Esophagus mucosa (tissue), 1 donor: ENCODE measurements at regions not wholly inside any gene's neighbourhood (a gene's known extent, or its start where the extent isn't known, plus 50 kb on each side); places are given as distances from the start of the nearest gene placed in this dataset.

Source experiments
- ATAC-seq: fragments of 200-7000 bp; cut with Tn5 transposase; one replicate; pipeline ENCODE4 v1.9.1; 2020
- donor health status: DM: yes; HTN: yes; CAD: no.

DNA sequence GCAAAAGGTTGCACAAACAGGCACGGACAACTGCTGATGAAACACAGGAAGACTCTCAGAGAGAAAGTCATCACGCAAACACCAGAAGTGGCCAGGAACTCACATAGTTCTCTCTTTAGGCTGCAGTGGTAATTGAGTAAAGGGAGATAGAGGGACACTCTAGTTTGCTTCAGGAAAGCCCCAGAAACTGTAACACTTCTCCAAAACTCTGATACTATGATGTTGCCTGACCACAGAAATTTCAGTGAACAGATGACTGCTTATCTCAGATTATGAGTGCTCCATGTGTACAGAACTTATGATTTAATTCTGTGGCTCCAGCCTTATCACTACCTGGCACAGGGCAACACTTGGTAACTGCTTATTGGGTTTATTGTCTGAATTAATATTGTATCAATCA is 311.5 kb upstream of the GYPC start:
- no peak for ATAC-seq

DNA sequence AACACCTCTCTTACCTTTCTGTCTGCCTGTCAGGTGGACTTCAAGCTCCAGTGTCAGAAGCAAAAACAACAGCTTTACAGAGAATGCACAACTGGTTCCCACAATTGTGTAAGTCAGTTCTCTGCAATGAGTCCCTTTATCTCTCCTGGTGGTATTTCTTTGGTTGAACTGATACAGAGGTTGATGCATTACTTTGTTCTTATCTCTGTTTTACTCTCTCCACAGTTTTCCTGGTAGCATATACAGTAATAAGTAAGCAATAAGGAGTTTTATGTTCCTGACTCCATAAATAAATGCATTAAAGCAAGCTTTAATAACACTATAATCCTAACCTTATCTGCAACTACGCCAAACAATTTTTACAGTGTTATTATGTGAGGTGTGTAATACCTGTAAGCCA is 310.3 kb upstream of the GYPC start:
- no peak for ATAC-seq

DNA sequence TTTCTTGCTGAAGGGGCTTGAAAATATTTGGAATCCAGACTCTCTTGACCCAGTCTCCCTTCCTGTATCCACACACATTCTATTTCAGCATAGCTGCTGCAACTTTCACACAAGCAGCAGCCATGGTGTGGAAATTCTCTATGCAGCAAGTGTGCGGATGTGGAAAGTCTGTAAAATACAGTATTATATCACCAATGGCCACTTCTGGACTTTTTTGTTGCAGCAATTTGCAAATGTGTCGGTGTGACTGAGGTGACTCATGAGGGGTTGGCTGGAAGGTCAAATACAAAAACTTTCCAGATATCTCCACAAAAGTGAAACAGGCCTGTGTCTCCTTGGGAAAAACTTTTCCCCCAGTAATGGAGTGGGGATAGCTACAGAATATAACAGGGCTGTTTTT is 299.3 kb upstream of the GYPC start:
- no peak for ATAC-seq

DNA sequence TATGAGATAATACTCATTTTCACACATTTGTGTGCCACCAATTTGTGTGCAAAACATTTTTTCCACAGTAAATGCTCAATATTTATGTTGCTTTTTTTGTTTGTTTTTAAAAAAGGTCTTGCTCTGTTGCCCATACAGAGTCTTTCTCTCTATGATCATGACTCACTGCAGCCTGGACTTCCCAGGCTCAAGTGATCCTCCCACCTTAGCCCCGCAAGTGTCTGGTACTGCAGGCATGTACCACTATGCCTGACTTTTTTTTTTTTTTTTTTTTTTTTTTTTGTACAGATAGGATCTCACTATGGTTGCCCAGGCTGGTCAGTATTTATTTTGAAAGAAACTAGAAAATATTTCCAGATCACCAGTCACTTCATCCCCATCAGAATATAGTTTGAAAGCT is 297.8 kb upstream of the GYPC start:
- no peak for ATAC-seq

DNA sequence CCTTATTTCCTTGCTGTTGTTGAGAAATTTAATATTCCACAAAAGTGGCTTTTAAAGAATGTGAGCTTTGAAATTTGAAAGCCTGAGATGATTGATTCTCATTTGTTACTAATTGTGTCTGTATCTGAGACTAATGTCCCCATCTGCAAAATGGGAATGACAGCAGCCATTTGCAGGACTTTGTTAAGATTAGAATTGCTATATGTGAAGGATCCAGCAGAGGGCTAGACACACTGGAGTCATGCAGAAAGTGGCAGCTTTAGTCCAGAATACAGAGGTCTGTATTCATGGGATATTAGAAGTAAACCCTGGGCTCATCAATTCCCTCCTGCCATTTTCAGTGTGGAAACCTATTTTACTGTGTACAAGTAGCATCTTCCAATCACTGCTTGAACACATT is 296.5 kb upstream of the GYPC start:
- ATAC-seq, result no peak

DNA sequence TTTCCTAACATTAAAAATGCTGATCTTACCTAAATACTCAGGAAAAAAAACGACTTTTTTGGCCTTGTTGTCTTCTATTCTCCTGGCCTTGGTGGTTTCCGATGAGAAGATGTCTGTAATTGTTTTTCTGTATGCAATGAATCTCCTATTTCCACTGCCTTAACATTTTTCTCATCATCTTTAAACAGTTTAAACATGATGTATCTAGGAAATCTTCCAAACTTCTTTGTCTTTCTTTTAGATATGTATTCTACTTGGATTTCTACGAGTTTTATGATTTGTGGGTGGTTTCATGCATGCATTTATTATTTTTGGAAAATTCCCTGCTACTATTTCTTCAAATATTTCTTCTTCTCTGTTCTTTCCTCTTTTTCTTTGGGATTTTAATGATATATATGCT is 288.6 kb upstream of the GYPC start:
- ATAC-seq, result no peak

DNA sequence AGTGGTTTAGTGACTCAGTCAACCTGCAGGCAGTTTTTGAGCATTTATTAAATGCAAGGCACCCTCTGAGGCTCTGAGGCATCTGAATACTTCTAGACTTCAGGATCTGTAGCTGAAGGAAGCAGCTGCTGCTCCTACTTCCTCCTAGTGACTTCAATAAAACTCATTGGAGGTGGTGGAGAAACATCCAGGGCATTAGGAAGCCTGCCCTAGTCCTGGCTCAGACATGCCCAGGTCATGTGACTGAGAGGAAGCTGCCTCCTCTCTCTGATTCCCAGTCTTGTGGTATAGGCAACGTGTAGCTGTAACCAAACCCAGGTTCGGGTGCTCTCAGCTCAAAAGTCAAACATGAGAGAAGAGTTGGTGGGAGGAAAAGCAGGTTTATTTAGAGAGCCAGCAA is 287.2 kb upstream of the GYPC start:
- no peak for ATAC-seq

DNA sequence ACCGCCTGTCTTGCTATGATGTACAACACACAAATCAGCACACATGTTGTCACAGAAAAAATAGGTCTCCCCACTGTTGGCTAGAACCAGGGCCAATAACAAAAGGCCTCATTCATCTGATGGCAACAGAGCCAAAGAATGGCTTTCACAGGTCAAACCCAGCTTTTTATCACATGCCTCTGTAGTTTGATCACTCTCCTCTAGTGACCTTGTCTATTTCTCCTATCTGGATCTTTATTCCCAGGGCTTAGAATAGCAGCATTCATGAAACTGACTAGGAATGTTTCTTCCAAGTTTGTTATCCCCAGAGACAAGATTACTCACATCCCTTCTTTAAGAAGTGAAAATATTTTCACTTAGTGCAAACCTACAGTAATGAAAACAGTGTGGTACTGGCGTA is 285.8 kb upstream of the GYPC start:
- no peak for ATAC-seq

DNA sequence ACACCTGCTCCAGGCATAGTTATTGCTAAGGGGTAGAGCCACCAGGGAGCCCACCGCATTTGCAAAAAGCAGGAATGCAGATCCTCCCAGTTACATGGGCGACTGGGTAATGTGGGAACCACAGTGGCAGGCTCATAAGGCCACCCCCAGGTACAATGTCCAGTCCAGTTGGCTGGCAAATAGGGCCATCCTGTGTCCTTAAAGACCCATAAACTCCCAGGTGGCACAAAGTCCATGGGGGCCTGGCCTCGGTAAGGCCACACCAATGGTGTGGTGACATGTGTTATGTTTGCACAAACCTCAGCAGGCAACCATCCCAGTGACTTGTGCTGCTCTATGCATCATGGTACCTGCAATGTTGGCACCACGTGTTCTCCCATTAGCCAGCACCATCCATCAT is 283.6 kb upstream of the GYPC start:
- ATAC-seq, result no peak

DNA sequence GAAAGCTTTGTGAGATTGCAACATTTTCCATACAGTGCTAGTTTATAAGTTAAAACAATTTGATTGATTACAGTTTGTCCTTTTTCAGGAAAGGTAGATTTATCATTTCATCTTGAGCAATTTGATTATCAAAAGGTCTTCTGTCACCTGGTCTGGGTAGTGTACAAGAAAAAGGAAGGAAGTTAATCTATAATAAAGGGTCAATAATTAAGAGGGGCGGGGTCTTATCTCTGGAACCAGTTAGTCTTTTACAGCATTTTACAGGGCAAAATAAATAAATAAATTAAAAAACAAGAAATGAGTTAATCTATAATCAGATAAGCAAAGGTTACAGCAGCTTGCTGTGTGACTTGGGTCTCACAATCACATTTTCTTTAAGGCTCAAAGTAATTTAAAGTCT is 277.8 kb upstream of the GYPC start:
- ATAC-seq, result no peak

DNA sequence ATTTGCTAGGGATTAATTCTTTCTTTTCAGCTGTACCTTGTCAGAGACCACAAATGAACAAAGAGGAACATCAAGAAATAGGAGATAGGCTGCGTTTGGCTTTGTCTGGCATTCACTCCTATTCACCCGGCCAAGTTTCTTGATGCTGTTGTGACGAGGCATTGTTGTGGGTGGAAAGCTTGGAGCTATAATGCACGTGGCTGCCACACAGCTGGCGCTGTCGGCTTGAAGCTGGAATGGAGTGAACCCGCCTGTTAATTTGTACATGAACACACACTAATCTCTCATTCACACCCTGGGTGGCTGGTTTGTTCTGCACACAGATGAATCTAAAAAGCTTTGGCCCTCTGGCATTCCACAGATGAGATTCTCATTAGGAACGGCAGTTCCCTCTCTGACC is 274.9 kb upstream of the GYPC start:
- no peak for ATAC-seq

DNA sequence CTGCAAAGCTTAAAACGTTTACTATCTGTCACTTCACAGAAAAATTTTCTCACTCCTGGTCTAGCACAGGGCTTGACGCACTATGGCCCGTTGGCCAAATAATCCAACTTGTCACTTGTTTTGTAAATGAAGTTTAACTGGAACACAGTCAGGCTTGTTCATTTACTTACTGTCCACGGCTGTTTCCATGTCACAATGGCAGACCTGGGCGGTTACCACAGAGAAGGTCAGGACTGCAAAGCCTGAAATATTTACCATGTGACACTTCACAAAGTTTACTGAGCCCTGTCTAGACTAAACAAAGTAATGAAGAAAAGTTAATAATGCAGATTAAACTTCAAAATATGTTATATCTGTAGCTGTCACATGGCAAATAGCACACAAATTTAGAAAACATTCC is 273.0 kb upstream of the GYPC start:
- no peak for ATAC-seq

DNA sequence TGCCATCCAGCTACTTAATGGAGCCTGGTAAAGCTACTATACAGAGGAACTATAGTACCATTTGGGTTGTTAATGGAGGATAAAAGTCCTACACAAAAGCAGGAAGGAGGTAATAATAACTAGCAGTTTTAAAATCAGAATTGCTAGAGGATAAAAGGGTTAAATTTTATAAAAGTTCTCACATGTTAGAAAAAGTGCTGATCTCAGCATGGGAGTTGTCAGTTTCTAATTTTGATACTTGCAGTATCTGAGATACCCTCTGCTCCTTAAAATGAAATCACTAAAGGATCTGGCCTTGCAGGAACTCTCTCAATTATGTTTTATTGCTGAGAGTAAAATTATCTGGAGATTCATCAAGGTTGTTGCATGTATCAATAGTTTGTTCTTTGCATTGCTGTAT is 272.2 kb upstream of the GYPC start:
- no peak for ATAC-seq

DNA sequence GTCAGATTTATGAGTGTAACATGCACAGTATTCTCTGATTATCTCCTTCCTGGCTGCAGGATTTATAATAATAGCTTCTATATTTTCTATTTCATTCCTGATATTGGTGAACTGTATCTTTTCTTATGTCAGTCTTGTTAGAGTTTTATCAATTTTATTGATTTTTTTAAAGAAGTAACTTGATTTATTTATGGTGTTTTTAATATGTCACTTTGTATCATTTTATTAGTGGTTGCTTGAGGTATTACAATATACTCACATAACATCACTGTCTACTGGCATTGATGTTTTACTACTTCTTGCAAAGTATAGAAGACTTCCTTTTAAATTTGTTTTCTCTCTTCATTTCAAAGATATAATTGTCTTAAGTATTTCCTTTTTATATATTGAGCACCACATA is 270.5 kb upstream of the GYPC start:
- no peak for ATAC-seq

DNA sequence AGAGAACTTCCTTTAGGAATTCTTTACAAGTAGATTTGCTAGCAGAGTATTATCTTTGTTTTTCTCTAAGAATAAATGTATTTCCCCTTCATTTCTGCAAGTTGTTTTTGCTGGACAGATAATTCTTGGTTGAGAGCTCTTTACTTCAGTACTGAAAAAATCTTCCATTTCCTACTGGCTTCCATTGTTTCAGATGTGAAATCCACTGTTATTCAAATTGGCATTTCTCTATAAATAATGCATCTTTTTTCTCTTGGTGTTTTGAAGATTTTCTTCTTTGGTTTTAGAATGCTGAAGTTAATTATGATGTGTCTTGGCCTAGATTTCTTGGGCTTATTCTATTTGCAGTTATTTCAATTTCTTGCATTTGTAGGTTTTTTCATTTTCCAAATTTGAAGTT is 270.0 kb upstream of the GYPC start:
- ATAC-seq, result no peak

DNA sequence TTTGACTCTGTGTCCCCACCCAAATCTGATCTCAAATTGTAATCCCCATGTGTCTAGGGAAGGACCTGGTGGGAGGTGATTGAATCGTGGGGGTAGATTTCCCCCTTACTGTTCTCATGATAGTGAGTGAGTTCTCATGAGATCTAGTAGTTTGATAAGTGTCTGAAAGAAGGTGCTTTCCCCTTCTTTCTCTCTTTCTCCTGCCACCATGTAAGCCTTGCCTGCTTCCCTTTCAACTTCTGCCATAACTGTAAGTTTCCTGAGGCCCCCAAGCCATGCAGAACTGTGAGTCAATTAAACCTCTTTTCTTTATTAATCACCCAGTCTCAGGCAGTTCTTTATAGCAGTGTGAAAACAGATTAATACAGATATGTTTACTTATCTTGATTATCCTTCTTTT is 266.5 kb upstream of the GYPC start:
- ATAC-seq, result no peak

DNA sequence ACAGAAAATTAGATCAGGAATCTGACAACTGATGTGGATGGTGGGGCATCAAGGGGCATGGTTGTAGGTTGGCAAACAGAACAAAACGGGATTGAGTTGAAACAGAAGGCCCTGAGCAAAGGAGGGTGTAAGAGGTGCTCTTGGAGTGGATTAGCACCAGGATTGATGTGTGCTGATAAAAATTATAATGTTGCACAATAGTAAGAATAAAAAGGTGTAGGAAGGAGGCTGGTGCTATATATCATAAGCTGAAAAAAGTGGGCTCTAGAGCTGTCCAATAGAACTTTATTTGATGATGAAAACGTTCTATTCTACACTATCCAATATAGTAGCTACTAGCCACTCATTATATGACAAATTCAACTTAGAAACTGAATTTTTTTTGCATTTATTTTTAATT is 263.1 kb upstream of the GYPC start:
- no peak for ATAC-seq

DNA sequence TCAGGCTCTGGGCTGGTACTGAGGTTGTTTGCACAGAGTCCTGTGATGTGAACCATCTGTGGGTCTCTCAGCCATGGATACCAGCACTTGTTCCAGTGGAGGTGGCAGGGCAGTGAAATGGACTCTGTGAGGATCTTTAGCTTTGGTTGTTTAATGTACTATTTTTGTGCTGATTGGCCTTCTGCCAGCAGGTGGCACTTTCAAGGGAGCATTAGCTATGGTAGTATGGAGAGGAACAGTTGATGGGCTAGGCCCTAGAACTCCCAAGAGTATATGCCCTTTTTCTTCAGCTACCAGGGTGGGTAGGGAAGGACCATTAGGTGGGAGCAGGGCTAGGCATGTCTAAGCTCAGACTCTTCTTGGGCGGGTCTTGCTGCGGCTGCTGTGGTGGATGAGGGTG is 257.0 kb upstream of the GYPC start:
- ATAC-seq, result no peak

DNA sequence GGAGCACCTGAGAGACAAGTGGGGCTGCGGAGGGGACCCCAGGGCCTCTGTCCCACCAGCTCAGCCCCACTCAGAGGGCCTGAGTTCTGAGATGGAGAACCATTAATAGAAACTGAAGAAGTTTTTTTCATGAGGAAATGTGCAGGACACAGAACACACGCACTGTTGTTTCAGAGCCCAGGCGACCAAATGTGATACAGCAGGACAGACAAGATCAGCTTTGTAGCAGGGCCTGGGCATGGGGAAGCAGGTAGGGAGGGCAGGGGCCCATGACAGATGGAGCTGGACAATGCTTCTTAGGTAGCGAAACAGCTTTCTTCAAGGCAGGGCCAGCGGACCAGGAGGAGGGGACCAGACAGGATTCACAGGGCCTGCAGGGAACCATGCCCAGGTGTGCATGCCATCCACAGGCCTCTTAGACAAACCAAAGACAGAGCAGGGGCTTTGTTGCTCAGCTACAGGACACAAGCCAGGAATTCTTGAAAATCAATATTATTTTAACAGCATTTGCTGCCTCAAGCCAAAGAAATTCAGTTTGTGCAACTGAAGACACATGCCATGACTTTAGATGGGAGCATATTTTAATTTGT is 252.8 kb upstream of the GYPC start:
- no peak for ATAC-seq

DNA sequence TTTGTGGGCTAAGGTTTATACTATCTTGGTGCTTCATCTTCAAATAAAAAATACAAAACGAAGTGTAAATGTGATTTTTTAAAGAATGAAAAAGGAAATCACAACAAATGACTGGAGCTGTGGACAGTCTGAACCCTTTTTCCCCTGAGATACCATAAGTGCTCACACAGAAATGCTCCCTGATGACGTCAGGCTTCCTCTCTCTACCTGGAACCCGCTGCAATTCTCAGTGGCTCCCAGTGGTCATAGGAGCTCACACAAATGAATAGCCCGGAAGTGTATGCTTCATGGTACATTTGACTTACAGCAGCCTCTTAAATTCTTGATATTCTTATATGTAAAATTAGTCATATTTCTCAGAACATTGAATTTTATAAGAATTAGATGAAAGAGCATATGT is 249.7 kb upstream of the GYPC start:
- ATAC-seq, result no peak

DNA sequence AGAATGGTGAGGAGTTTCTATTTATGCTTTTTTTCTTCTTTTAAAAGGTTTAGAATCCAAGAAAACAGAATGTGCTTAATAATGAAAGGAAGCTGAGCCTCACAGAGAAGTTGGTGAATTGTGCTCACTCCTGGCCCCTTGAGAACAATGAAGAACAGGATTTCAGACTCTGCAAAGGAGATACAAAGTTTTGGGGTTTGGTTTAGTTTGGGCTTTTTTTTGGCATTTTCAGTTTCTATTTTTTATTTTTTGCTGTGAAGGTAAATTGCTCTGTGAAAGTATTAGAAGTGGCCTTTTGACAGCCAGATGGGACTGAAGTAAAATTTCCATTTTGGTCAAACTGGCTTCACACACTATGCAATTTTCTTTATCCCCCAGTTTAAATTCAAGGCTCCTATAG is 247.3 kb upstream of the GYPC start:
- no peak for ATAC-seq

DNA sequence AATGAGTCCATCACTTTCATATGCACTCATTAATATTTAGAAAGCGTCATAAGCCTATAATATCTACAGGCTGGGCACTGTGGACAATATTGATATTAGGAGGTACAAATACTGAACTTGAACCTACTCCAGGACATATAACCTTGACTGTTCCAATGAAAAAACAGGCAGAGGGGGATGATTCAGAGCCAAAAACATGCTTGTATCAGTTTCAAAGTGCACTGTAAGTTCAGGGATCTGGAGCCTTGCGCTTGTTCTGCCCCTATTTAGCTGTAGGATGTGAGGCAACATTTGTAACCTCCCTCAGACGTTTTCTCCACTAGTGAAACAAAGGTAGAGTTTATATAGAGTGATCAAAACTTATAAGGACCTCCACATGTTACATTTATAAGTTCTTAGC is 246.1 kb upstream of the GYPC start:
- ATAC-seq, result no peak

DNA sequence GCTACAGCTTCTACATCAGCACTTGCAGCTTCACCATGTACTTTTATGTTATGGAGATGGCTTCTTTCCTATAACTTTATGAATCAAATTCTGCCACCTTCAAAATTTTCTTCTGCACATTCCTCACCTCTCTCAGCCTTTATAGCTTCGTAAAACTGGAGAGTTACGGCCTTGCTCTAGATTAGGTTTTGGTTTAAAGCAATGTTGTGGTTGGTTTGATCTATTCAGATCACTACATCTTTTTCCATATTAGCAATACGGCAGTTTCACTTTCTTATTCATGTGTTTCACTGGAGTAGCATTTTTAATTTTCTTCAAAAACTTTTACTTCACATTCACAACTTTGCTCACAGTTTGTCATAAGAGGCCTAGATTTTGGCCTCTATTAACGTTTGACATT is 242.9 kb upstream of the GYPC start:
- no peak for ATAC-seq

DNA sequence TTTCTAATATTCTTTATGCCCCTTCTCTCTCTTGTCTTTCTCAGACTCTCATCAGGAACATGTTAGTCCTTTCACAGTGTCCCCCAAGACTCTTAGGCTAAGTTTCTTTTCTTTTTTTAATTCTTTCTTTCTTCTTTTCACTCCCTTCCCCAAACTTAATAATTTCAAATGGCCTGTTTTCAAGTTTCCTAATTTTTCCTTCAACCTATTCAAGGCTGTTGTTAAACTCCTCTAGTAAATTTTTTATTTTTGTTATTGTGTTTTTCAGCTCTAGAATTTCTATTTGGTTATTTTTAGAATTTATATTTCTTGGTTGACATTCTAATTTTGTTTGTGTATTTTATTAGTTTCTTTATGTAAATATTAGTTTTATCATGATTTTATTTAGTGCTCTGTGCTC is 236.6 kb upstream of the GYPC start:
- no peak for ATAC-seq

DNA sequence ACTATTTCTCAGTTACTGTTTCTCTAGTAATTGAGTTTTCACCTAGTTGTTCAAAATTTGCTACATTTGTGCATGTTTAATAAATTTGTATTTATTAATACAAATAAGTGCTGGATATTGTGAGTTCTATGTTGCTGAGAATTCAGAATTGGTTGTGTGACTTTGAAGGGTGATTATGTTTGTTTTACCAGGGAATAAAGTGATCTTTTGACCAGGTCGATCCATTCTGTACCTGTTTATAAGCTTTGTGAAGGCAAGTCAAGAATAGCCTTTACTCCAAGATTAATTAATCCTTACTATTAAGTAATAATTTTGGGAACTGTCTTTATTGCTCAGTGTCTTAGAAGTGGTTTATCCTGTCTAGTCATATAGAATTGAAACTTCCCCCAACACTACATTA is 230.0 kb upstream of the GYPC start:
- ATAC-seq, result no peak

DNA sequence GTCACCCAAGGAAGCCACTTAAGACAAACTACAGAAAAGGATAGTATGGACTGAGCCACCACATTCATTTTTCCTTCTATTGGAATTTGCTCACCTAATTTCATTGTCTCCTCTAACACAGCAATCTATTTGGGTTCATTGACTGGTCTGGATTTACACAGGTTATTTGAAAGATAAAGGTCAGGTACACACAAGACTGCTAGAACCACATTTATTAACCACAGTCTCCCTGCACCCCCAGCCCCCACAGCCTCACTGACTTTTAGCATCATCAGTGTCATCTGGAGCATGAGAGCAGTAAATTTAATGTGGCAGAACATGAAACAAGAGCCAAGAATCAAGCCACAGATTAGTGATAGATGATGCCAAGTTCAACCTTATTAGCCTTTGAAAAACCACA is 226.9 kb upstream of the GYPC start:
- ATAC-seq, result no peak
